Tibial artery (tissue), 4 donors: ENCODE measurements at regions not wholly inside any gene's neighbourhood (a gene's known extent, or its start where the extent isn't known, plus 50 kb on each side); places are given as distances from the start of the nearest gene placed in this dataset.

Source experiments
- DNase-seq, 2 donors: peaks; one replicate each; pipeline ENCODE4 v3.0.0-alpha.2; 2019
- H3K27ac ChIP-seq, 2 donors: fragments of 200-600 bp; sonication (generic) in 1 of 2; 1 replicate in 1 of 2; 2 replicates in 1 of 2; pipeline ENCODE4 v1.5.1; 2018 to 2019; ENCODE audit warnings: mild to moderate bottlenecking in 1 of 2
- H3K27me3 ChIP-seq, 2 donors: fragments of 200-600 bp; sonication (generic) in 1 of 2; one replicate each; pipeline versions ENCODE4 v1.5.1 to v1.6.0; 2016 to 2019
- H3K36me3 ChIP-seq, 3 donors: fragments of 200-600 bp; sonication (generic) in 2 of 3; one replicate each; pipeline ENCODE4 v1.5.1; 2016 to 2019; ENCODE audit warnings: mild to moderate bottlenecking in 2 of 3
- H3K4me1 ChIP-seq, 4 donors: fragments of 200-600 bp; sonication (generic) in 2 of 4; 1 replicate in 3 of 4; 2 replicates in 1 of 4; pipeline ENCODE4 v1.5.1; 2016 to 2019
- H3K4me3 ChIP-seq, 2 donors: fragments of 200-600 bp; sonication (generic) in 1 of 2; 1 replicate in 1 of 2; 2 replicates in 1 of 2; pipeline ENCODE4 v1.5.1; 2018 to 2019; ENCODE audit warnings: mild to moderate bottlenecking in 2 of 2
- H3K9me3 ChIP-seq, 3 donors: fragments of 200-600 bp; sonication (generic) in 1 of 3; one replicate each; pipeline ENCODE4 v1.5.1; 2016 to 2019
- intact Hi-C: fragments of 100-400 bp; cut with DNase I; formaldehyde crosslinking; loops from one replicate; pipeline ENCODE4 v1.15.0; 2023; ENCODE audit warnings: low total_unique reads
- TF ChIP-seq, protein P1 (sequence below), 2 experiments: fragments of 200-600 bp in 1 of 2; fragments of 450-650 bp in 1 of 2; IDR thresholded peaks; one replicate each; pipeline ENCODE4 v1.5.1; 2017 to 2019; ENCODE audit warnings: antibody characterized with exemption in 2 of 2, mild to moderate bottlenecking in 1 of 2, moderate library complexity in 1 of 2

DNA sequence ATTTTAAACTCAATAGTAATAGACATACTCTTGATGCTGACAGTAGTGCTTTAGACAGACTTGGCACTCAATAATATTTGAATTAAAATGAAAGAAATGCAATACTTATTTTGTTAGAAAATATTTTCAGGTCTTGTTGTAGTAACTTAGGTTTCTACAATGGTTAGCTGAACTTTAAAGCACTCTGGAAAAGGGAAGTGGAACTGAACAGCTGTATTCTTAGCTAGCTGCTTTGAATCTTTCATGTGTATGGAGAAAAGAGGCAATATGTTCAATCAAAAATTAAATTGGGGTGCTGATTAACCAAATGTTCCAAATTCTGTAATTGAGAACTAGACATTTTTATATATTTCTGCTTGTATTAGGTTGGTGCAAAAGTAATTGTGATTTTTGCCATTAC lies 517.9 kb upstream of the RAG2 start:
- intact Hi-C loops = no loop called here

DNA sequence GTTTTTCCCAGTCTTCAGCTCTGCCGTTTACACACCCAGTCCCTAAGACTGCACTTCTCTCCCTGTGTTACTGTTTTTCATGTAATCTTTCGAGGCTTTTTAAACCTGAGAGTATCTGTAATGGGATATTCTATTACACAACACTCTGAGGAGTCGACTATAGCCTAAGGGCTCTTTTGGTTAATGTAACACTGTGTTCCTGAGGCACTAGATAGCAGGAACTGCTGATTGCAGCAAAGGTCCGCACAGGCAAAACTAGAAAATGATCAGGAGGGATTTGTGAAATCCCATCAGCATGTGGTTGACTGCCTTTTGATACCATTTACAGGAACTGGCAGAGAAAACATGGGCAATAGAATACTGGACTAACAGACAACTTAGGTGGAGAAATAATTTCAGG lies 512.3 kb upstream of the RAG2 start:
- no peaks in the 10 kb centered on the region for H3K4me1 ChIP-seq
- TF ChIP-seq, protein P1, sequence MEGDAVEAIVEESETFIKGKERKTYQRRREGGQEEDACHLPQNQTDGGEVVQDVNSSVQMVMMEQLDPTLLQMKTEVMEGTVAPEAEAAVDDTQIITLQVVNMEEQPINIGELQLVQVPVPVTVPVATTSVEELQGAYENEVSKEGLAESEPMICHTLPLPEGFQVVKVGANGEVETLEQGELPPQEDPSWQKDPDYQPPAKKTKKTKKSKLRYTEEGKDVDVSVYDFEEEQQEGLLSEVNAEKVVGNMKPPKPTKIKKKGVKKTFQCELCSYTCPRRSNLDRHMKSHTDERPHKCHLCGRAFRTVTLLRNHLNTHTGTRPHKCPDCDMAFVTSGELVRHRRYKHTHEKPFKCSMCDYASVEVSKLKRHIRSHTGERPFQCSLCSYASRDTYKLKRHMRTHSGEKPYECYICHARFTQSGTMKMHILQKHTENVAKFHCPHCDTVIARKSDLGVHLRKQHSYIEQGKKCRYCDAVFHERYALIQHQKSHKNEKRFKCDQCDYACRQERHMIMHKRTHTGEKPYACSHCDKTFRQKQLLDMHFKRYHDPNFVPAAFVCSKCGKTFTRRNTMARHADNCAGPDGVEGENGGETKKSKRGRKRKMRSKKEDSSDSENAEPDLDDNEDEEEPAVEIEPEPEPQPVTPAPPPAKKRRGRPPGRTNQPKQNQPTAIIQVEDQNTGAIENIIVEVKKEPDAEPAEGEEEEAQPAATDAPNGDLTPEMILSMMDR (IDR thresholded peaks at IDR 0.05) = no peak
- no peak overlapping the region for H3K27ac ChIP-seq
- no peak for DNase-seq
- intact Hi-C loops = no loop called here
- no peaks in the 10 kb centered on the region for H3K9me3 ChIP-seq
- H3K27me3 ChIP-seq = no peaks in the 10 kb centered on the region
- no peaks in the 10 kb centered on the region for H3K36me3 ChIP-seq
- H3K4me3 ChIP-seq = no peak overlapping the region

More for the DNA sequence above, 517.9 kb upstream of the RAG2 start:
- H3K36me3 ChIP-seq = no peaks in the 10 kb centered on the region
- H3K4me3 ChIP-seq = no peak overlapping the region
- H3K27ac ChIP-seq = no peak overlapping the region
- H3K27me3 ChIP-seq = no peaks in the 10 kb centered on the region
- no peak for DNase-seq
- H3K9me3 ChIP-seq = no peaks in the 10 kb centered on the region
- TF ChIP-seq, protein P1 (IDR thresholded peaks at IDR 0.05) = no peak
- H3K4me1 ChIP-seq = no peaks in the 10 kb centered on the region

DNA sequence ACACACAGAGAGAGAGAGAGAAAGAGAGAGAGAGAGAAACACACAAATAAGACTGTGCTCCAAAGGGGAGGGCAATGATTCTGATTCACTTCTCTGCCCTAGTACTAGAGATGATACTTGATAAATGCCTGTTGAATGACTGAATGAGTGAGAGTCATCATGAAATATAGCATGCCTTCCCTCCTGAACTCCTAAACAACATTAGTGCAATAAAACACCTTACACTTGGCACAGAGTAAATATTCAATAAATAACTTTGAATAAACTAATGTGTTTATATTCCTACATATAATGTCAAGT lies 511.2 kb upstream of the RAG2 start:
- no peaks in the 10 kb centered on the region for H3K9me3 ChIP-seq
- TF ChIP-seq, protein P1 (IDR thresholded peaks at IDR 0.05) = no peak
- no peaks in the 10 kb centered on the region for H3K36me3 ChIP-seq
- intact Hi-C loops = no loop called here
- no peaks in the 10 kb centered on the region for H3K27me3 ChIP-seq
- no peak overlapping the region for H3K4me3 ChIP-seq
- no peak for DNase-seq
- H3K4me1 ChIP-seq = no peaks in the 10 kb centered on the region
- H3K27ac ChIP-seq = no peak overlapping the region

DNA sequence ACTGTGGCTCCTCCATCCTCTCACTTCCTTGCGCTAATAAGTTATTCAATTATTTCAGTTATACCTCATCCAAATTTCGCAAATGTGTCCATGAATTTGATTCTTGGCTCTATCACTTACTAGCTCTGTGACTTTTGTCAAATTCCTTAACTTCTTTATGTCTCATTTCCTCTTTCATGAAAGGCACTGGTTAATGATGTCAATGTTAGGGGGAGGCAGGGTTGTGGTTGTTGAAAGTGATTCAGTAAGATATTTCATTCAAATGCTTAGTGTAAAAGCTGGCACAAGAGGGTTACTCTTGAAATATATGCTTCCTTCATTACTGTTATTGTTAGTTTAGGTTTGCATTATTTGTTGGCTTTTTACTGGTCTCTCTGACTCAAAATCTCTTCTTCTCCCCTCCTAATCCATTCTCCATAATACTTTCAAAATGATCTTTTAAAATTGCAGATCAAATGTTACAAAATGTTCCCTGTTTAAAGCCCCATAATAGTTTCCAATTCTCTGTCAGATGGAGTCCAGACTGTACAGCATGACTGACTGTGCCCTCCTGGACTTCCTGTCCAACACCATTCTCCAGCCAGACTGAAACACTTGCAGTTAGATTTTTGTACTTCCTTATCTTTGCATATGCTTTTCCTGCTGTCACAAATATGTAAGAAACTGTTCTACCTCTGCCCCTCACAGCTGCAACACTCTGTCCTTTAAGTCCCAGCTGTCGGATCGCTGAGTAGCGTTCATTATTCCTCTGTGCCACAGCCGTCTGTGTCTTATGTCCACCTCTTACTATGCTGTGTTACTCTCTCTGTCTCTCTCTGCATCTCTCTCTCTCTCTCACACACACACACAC lies 510.6 kb upstream of the RAG2 start:
- H3K27ac ChIP-seq = no peak overlapping the region
- H3K4me1 ChIP-seq = no peaks in the 10 kb centered on the region
- H3K9me3 ChIP-seq = no peaks in the 10 kb centered on the region
- H3K36me3 ChIP-seq = no peaks in the 10 kb centered on the region
- TF ChIP-seq, protein P1 (IDR thresholded peaks at IDR 0.05) = no peak
- intact Hi-C loops = no loop called here
- H3K27me3 ChIP-seq = no peaks in the 10 kb centered on the region
- no peak for DNase-seq
- no peak overlapping the region for H3K4me3 ChIP-seq

DNA sequence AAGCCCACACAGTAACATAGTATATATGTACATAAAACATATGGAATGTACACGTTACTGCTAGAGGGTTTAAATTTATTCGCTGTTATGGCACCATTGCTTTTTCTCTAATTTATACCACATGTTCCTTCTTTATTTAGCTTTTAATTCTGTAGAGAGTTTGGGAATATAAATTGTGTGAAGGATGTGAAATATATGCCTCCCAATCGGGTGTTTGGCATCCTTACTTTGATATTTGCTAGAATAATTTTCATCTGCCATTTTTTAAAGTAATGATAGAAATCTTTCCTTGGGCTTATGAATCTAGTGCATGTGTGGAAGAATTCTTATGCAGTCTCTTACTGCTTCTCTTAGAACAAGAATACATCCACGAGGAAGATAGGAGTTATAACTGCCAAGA lies 509.8 kb upstream of the RAG2 start:
- TF ChIP-seq, protein P1 (IDR thresholded peaks at IDR 0.05) = no peak

More for the DNA sequence above, 509.8 kb upstream of the RAG2 start:
- H3K9me3 ChIP-seq = no peaks in the 10 kb centered on the region
- H3K4me3 ChIP-seq = no peak overlapping the region
- no peaks in the 10 kb centered on the region for H3K36me3 ChIP-seq
- H3K27ac ChIP-seq = no peak overlapping the region
- H3K27me3 ChIP-seq = no peaks in the 10 kb centered on the region
- no peak for DNase-seq
- intact Hi-C loops = no loop called here
- H3K4me1 ChIP-seq = no peaks in the 10 kb centered on the region
